ENCODE measurements at regions not wholly inside any gene's neighbourhood (a gene's known extent, or its start where the extent isn't known, plus 50 kb on each side); places are given as distances from the start of the nearest gene placed in this dataset.

DNA sequence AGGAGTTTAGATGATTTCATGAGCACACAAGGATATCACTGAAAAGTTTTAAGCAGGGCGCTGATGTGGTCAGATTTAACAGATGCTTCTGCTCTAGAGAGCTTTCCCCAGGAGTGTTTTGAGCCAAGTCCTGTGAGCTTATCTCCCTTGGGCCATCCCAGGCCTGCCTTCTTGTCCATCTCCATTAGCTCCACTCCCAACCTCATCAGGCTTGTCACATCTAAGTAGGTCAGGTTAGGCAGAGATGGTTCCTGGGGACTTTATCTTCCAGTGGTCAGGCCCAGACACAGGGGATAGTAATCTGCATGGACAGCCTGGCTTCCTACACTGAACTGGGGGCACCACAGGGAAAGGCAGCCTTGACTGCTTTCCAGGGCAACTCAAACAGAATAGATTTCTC lies 145.4 kb upstream of the SRRM4 start:
- no peak overlapping the region for H3K18ac ChIP-seq (ENCODE audit: extremely low read depth, low read length)
- no peaks in the 10 kb centered on the region for H3K79me2 ChIP-seq (ENCODE audit: control insufficient read depth in 1 of 2, insufficient read depth in 2 of 2, low read length in 2 of 2)
- no peak overlapping the region for H3K56ac ChIP-seq (replicated peaks; ENCODE audit: insufficient read length, low read depth, low read length)
- no peak overlapping the region for H2BK15ac ChIP-seq (ENCODE audit: low read length)
- peaks cover 0 to 2% (median 0%) of the 10 kb centered on the region in 4 experiments; a peak in 2 of 7 replicates for H3K27me3 ChIP-seq (replicated peaks in 1 of 4; ENCODE audit: control insufficient read depth in 3 of 4, extremely low read depth in 1 of 4, insufficient read depth in 3 of 4, low read length in 3 of 4)
- no peak overlapping the region for H3K9ac ChIP-seq (replicated peaks in 1 of 4; ENCODE audit: extremely low read depth in 1 of 4, low read depth in 3 of 4, low read length in 3 of 4)
- H2BK20ac ChIP-seq (ENCODE audit: low read length) = no peak overlapping the region
- no peaks in the 10 kb centered on the region for H3K79me1 ChIP-seq (ENCODE audit: low read depth, low read length)
- no peak overlapping the region for H3K14ac ChIP-seq (ENCODE audit: insufficient read length)
- no peaks in the 10 kb centered on the region for H3K9me3 ChIP-seq (ENCODE audit: insufficient read depth in 2 of 2, low read depth in 1 of 2, low read length in 1 of 2)
- H4K91ac ChIP-seq (replicated peaks; ENCODE audit: insufficient read length, low read length) = no peak overlapping the region
- no peak overlapping the region for H4K5ac ChIP-seq (ENCODE audit: insufficient read length, low read depth, low read length)
- POLR2A ChIA-PET (ENCODE audit: partially characterized antibody) = no interaction called here
- FAIRE-seq = no peak
- H3K27ac ChIP-seq (ENCODE audit: low read depth, low read length) = no peak overlapping the region
- no peak overlapping the region for H4K8ac ChIP-seq (ENCODE audit: extremely low read depth, insufficient read depth, low read length)
- no peak overlapping the region for H2AK5ac ChIP-seq (ENCODE audit: low read depth, low read length)
- no peaks in the 10 kb centered on the region for H4K20me1 ChIP-seq (replicated peaks in 1 of 2; ENCODE audit: control insufficient read depth in 1 of 2, insufficient read depth in 2 of 2, low read length in 2 of 2)
- no peak overlapping the region for H2BK12ac ChIP-seq (ENCODE audit: low read depth, low read length)
- no peak overlapping the region for H3K4me2 ChIP-seq (ENCODE audit: insufficient read depth in 1 of 2, low read depth in 2 of 2, low read length in 2 of 2)
- no peak overlapping the region for H2BK5ac ChIP-seq (ENCODE audit: low read depth, low read length)
- H3K36me3 ChIP-seq (ENCODE audit: control insufficient read depth in 2 of 4, insufficient read depth in 4 of 4, low read length in 3 of 4) = no peaks in the 10 kb centered on the region
- no peak overlapping the region for H3K4me3 ChIP-seq (ENCODE audit: extremely low read depth in 1 of 4, insufficient read depth in 2 of 4, low read depth in 3 of 4, low read length in 4 of 4)
- no peak overlapping the region for H3K23ac ChIP-seq (ENCODE audit: insufficient read length)
- CTCF ChIA-PET (ENCODE audit: partially characterized antibody) = interaction anchor here (0.6 to 1.2 kb wide), 5 partner anchors 9 to 644 kb away, joined by 3 read pairs; no protein-coding TSS in a partner anchor
- no peak overlapping the region for H3K4ac ChIP-seq (replicated peaks; ENCODE audit: insufficient read length, low read depth, low read length)
- H3K23me2 ChIP-seq (ENCODE audit: low read depth, low read length) = no peaks in the 10 kb centered on the region
- no peak for DNase-seq (ENCODE audit: low read depth in 1 of 2, low spot score in 2 of 2)
- no peak overlapping the region for H2AFZ ChIP-seq (ENCODE audit: low read length)
- no peaks in the 10 kb centered on the region for H3K4me1 ChIP-seq (replicated peaks in 1 of 4; ENCODE audit: control insufficient read depth in 3 of 4, insufficient read depth in 4 of 4, low read length in 3 of 4)
- WGBS, 2 experiments (ENCODE audit: extremely low coverage in 1 of 2, insufficient coverage in 1 of 2, insufficient read length in 1 of 2, insufficient replicate concordance in 2 of 2, low coverage in 1 of 2, low lambda C conversion rate in 2 of 2, missing lambda C conversion rate in 1 of 2) = 100% methylated on average over 1 of the region's 1 CpG; no CpG with 5 or more reads in 1 of the 2 experiments
- no peak overlapping the region for H2BK120ac ChIP-seq (replicated peaks; ENCODE audit: low read depth, low read length)
- no peak for TF ChIP-seq MAFK (IDR thresholded peaks at IDR 0.05; ENCODE audit: low read depth, low read length)
- TF ChIP-seq SP2 (IDR thresholded peaks at IDR 0.05; ENCODE audit: low read length) = no peak
- no peak for TF ChIP-seq BRCA1 (IDR thresholded peaks at IDR 0.05; ENCODE audit: low read depth, low read length)
- no peak for TF ChIP-seq GABPA (IDR thresholded peaks at IDR 0.05; ENCODE audit: borderline replicate concordance, insufficient read depth, low read length)
- no peak for TF ChIP-seq ZNF274 (IDR thresholded peaks at IDR 0.05; ENCODE audit: borderline replicate concordance, extremely low read depth, low read length)
- no peak for TF ChIP-seq CHD2 (IDR thresholded peaks at IDR 0.05; ENCODE audit: low read length)
- TF ChIP-seq, protein P1, sequence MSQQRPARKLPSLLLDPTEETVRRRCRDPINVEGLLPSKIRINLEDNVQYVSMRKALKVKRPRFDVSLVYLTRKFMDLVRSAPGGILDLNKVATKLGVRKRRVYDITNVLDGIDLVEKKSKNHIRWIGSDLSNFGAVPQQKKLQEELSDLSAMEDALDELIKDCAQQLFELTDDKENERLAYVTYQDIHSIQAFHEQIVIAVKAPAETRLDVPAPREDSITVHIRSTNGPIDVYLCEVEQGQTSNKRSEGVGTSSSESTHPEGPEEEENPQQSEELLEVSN (IDR thresholded peaks at IDR 0.05) = no peak
- no peak for TF ChIP-seq SIRT6 (IDR thresholded peaks at IDR 0.05; ENCODE audit: low read length)
- no peak for TF ChIP-seq JUN (IDR thresholded peaks at IDR 0.05; ENCODE audit: low read depth, low read length)
- TF ChIP-seq, protein P2, sequence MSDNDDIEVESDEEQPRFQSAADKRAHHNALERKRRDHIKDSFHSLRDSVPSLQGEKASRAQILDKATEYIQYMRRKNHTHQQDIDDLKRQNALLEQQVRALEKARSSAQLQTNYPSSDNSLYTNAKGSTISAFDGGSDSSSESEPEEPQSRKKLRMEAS (IDR thresholded peaks at IDR 0.05) = no peak
- TF ChIP-seq SP1 (IDR thresholded peaks at IDR 0.05; ENCODE audit: low read depth, low read length) = no peak
- no peak for TF ChIP-seq RAD21 (IDR thresholded peaks at IDR 0.05 in 1 of 2, conservative IDR thresholded peaks at IDR 0.05 in 1 of 2; ENCODE audit: low read depth in 2 of 2, low read length in 2 of 2)
- no peak for TF ChIP-seq TAF1 (IDR thresholded peaks at IDR 0.05; ENCODE audit: low read depth, low read length)
- no peak for TF ChIP-seq KDM5A (IDR thresholded peaks at IDR 0.05; ENCODE audit: low read length)
- no peak for TF ChIP-seq NRF1 (IDR thresholded peaks at IDR 0.05; ENCODE audit: low read depth, low read length)
